Activated naive CD8-positive, alpha-beta T cell (primary cell): ENCODE measurements at regions not wholly inside any gene's neighbourhood (a gene's known extent, or its start where the extent isn't known, plus 50 kb on each side); places are given as distances from the start of the nearest gene placed in this dataset.

Experiments
- H3K27ac Mint-ChIP-seq: one replicate; pipeline ENCODE4 v1.8.0; 2021; ENCODE audit warnings: mixed read lengths
- H3K27me3 Mint-ChIP-seq: one replicate; pipeline ENCODE4 v1.8.0; 2021; ENCODE audit warnings: mixed read lengths
- H3K36me3 Mint-ChIP-seq: one replicate; pipeline ENCODE4 v1.8.0; 2021; ENCODE audit warnings: mixed read lengths
- H3K4me1 Mint-ChIP-seq: one replicate; pipeline ENCODE4 v1.8.0; 2021; ENCODE audit warnings: low read depth, mixed read lengths
- H3K4me3 Mint-ChIP-seq: one replicate; pipeline ENCODE4 v1.8.0; 2021; ENCODE audit warnings: mild to moderate bottlenecking, mixed read lengths
- H3K9me3 Mint-ChIP-seq: one replicate; pipeline ENCODE4 v1.8.0; 2021; ENCODE audit warnings: low read depth, mixed read lengths

- peaks cover 3% of the 10 kb centered on the region for H3K36me3 Mint-ChIP-seq
- H3K27ac Mint-ChIP-seq = no peak overlapping the region
- no peaks in the 10 kb centered on the region for H3K4me1 Mint-ChIP-seq
- no peaks in the 10 kb centered on the region for H3K9me3 Mint-ChIP-seq
- no peaks in the 10 kb centered on the region for H3K27me3 Mint-ChIP-seq
- no peak overlapping the region for H3K4me3 Mint-ChIP-seq
These were observed 55.7 kb downstream of the RTL6 start for GRCh38 chr22:44442186-44442815.

- no peak overlapping the region for H3K4me3 Mint-ChIP-seq
- peaks cover 2% of the 10 kb centered on the region for H3K36me3 Mint-ChIP-seq
- H3K9me3 Mint-ChIP-seq = no peaks in the 10 kb centered on the region
- no peaks in the 10 kb centered on the region for H3K27me3 Mint-ChIP-seq
- no peaks in the 10 kb centered on the region for H3K4me1 Mint-ChIP-seq
- H3K27ac Mint-ChIP-seq = no peak overlapping the region
These were observed 56.4 kb downstream of the RTL6 start for GRCh38 chr22:44441401-44442185.

GRCh38 chr22:44440224-44441160 lies 57.5 kb downstream of the RTL6 start:
- Mint-ChIP-seq H3K9me3 (no peaks in the 10 kb centered on the region), H3K27ac (no peak overlapping the region), H3K27me3 (no peaks in the 10 kb centered on the region), H3K36me3 (no peaks in the 10 kb centered on the region), H3K4me3 (no peak overlapping the region), H3K4me1 (no peaks in the 10 kb centered on the region)

- H3K4me3 Mint-ChIP-seq = no peak overlapping the region
- H3K9me3 Mint-ChIP-seq = no peaks in the 10 kb centered on the region
- no peak overlapping the region for H3K27ac Mint-ChIP-seq
- H3K36me3 Mint-ChIP-seq = no peaks in the 10 kb centered on the region
- H3K4me1 Mint-ChIP-seq = no peaks in the 10 kb centered on the region
- H3K27me3 Mint-ChIP-seq = no peaks in the 10 kb centered on the region
These were observed 58.4 kb downstream of the RTL6 start for GRCh38 chr22:44439356-44440223.

GRCh38 chr22:44438481-44439131 lies 59.4 kb downstream of the RTL6 start:
- no peaks in the 10 kb centered on the region for H3K4me1 Mint-ChIP-seq
- H3K27ac Mint-ChIP-seq = no peak overlapping the region
- H3K4me3 Mint-ChIP-seq = no peak overlapping the region

GRCh38 chr22:44438056-44438455 lies 60.0 kb downstream of the RTL6 start:
- H3K36me3 Mint-ChIP-seq = no peaks in the 10 kb centered on the region
- H3K27me3 Mint-ChIP-seq = no peaks in the 10 kb centered on the region
- no peak overlapping the region for H3K4me3 Mint-ChIP-seq
- no peaks in the 10 kb centered on the region for H3K4me1 Mint-ChIP-seq
- H3K9me3 Mint-ChIP-seq = no peaks in the 10 kb centered on the region
- H3K27ac Mint-ChIP-seq = no peak overlapping the region

More at GRCh38 chr22:44438481-44439131, 59.4 kb downstream of the RTL6 start:
- Mint-ChIP-seq H3K9me3 (no peaks in the 10 kb centered on the region), H3K36me3 (no peaks in the 10 kb centered on the region), H3K27me3 (no peaks in the 10 kb centered on the region)

GRCh38 chr22:44437216-44438055 lies 60.6 kb downstream of the RTL6 start:
- no peak overlapping the region for H3K27ac Mint-ChIP-seq
- H3K36me3 Mint-ChIP-seq = no peaks in the 10 kb centered on the region
- H3K4me1 Mint-ChIP-seq = no peaks in the 10 kb centered on the region
- H3K4me3 Mint-ChIP-seq = no peak overlapping the region
- H3K9me3 Mint-ChIP-seq = no peaks in the 10 kb centered on the region
- no peaks in the 10 kb centered on the region for H3K27me3 Mint-ChIP-seq

GRCh38 chr22:44436736-44437135 lies 61.3 kb downstream of the RTL6 start:
- no peak overlapping the region for H3K27ac Mint-ChIP-seq
- no peaks in the 10 kb centered on the region for H3K36me3 Mint-ChIP-seq
- no peak overlapping the region for H3K4me3 Mint-ChIP-seq
- no peaks in the 10 kb centered on the region for H3K4me1 Mint-ChIP-seq
- H3K9me3 Mint-ChIP-seq = no peaks in the 10 kb centered on the region
- no peaks in the 10 kb centered on the region for H3K27me3 Mint-ChIP-seq

GRCh38 chr22:44431256-44431655 lies 66.8 kb downstream of the RTL6 start:
- Mint-ChIP-seq H3K4me1 (no peaks in the 10 kb centered on the region), H3K27me3 (no peaks in the 10 kb centered on the region), H3K36me3 (no peaks in the 10 kb centered on the region), H3K4me3 (no peak overlapping the region), H3K9me3 (no peaks in the 10 kb centered on the region), H3K27ac (no peak overlapping the region)

- Mint-ChIP-seq H3K4me1 (no peaks in the 10 kb centered on the region), H3K4me3 (no peak overlapping the region), H3K27me3 (no peaks in the 10 kb centered on the region), H3K36me3 (no peaks in the 10 kb centered on the region), H3K27ac (no peak overlapping the region), H3K9me3 (no peaks in the 10 kb centered on the region)
These were observed 67.3 kb downstream of the RTL6 start for GRCh38 chr22:44430716-44431115.

GRCh38 chr22:44429941-44430587 lies 68.0 kb downstream of the RTL6 start:
- Mint-ChIP-seq H3K27me3 (no peaks in the 10 kb centered on the region), H3K27ac (no peak overlapping the region), H3K9me3 (no peaks in the 10 kb centered on the region), H3K36me3 (no peaks in the 10 kb centered on the region), H3K4me3 (no peak overlapping the region), H3K4me1 (no peaks in the 10 kb centered on the region)

GRCh38 chr22:44428941-44429830 lies 68.8 kb downstream of the RTL6 start:
- Mint-ChIP-seq H3K36me3 (no peaks in the 10 kb centered on the region), H3K4me3 (no peak overlapping the region), H3K27ac (no peak overlapping the region)

More at GRCh38 chr22:44428941-44429830, 68.8 kb downstream of the RTL6 start:
- no peaks in the 10 kb centered on the region for H3K4me1 Mint-ChIP-seq
- H3K9me3 Mint-ChIP-seq = no peaks in the 10 kb centered on the region
- peaks cover 5% of the 10 kb centered on the region for H3K27me3 Mint-ChIP-seq
